Upper lobe of left lung (tissue), 4 donors: ENCODE measurements at regions not wholly inside any gene's neighbourhood (a gene's known extent, or its start where the extent isn't known, plus 50 kb on each side); places are given as distances from the start of the nearest gene placed in this dataset.

Experiments
- POLR2AphosphoS5 ChIP-seq, 2 donors: sonication (generic); formaldehyde crosslinking; IDR thresholded peaks; one replicate each; pipeline ENCODE4 v1.5.1; 2017; ENCODE audit warnings: antibody characterized with exemption in 2 of 2
- TF ChIP-seq, protein P1 (sequence below), 6 experiments: fragments of 450-650 bp in 4 of 6; fragments of 200-600 bp in 2 of 6; sonication (generic) in 2 of 6; IDR thresholded peaks; one replicate each; pipeline ENCODE4 v1.5.1; 2016 to 2019; ENCODE audit warnings: antibody characterized with exemption in 6 of 6

DNA sequence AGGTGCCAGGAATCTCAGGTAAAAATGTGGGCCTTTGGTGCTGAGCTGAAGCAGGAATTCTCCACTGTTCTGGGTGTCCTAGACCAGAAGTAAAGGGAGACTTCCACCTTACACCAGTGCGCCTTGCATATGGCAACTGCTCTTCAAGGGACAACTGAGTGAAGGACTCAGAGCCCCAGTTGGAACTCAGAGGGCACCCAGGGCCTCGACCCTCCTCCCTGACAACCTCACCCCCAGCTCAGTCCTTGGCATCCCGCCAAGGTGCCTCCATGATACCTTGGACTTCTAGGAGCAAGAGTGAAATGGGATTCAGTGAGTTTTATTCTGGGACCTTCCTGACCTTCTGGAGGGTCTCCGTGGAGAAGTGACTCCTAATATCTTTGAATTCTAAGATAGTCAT, 140.3 kb downstream of the GPCPD1 start:
- TF ChIP-seq, protein P1, sequence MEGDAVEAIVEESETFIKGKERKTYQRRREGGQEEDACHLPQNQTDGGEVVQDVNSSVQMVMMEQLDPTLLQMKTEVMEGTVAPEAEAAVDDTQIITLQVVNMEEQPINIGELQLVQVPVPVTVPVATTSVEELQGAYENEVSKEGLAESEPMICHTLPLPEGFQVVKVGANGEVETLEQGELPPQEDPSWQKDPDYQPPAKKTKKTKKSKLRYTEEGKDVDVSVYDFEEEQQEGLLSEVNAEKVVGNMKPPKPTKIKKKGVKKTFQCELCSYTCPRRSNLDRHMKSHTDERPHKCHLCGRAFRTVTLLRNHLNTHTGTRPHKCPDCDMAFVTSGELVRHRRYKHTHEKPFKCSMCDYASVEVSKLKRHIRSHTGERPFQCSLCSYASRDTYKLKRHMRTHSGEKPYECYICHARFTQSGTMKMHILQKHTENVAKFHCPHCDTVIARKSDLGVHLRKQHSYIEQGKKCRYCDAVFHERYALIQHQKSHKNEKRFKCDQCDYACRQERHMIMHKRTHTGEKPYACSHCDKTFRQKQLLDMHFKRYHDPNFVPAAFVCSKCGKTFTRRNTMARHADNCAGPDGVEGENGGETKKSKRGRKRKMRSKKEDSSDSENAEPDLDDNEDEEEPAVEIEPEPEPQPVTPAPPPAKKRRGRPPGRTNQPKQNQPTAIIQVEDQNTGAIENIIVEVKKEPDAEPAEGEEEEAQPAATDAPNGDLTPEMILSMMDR (IDR thresholded peaks at IDR 0.05) = no peak
- TF ChIP-seq POLR2AphosphoS5 (IDR thresholded peaks at IDR 0.05) = no peak
